Suprapubic skin (tissue), 4 donors: ENCODE measurements at regions not wholly inside any gene's neighbourhood (a gene's known extent, or its start where the extent isn't known, plus 50 kb on each side); places are given as distances from the start of the nearest gene placed in this dataset.

Source experiments
- DNase-seq, 2 donors: peaks; one replicate each; pipeline ENCODE4 v3.0.0-alpha.2; 2019; ENCODE audit warnings: low spot score in 2 of 2
- H3K27ac ChIP-seq: fragments of 200-600 bp; sonication (generic); one replicate; pipeline ENCODE4 v1.5.1; 2019
- H3K27me3 ChIP-seq: fragments of 200-600 bp; sonication (generic); one replicate; pipeline ENCODE4 v1.5.1; 2019
- H3K36me3 ChIP-seq: fragments of 200-600 bp; sonication (generic); one replicate; pipeline ENCODE4 v1.5.1; 2019
- H3K4me1 ChIP-seq: fragments of 200-600 bp; sonication (generic); one replicate; pipeline ENCODE4 v1.5.1; 2019
- H3K4me3 ChIP-seq: fragments of 200-600 bp; sonication (generic); one replicate; pipeline ENCODE4 v1.5.1; 2019; ENCODE audit warnings: mild to moderate bottlenecking
- H3K9me3 ChIP-seq: fragments of 200-600 bp; sonication (generic); one replicate; pipeline ENCODE4 v1.5.1; 2019
- CTCF ChIP-seq, 2 donors: fragments of 200-600 bp in 1 of 2; fragments of 450-650 bp in 1 of 2; sonication (generic) in 1 of 2; IDR thresholded peaks; one replicate each; pipeline ENCODE4 v1.5.1; 2016 to 2019; ENCODE audit warnings: antibody characterized with exemption in 2 of 2, mild to moderate bottlenecking in 1 of 2, moderate library complexity in 1 of 2
- EP300 ChIP-seq: sonication (generic); formaldehyde crosslinking; IDR thresholded peaks from one replicate; pipeline ENCODE4 v1.6.1; 2017; ENCODE audit warnings: antibody characterized with exemption
- POLR2A ChIP-seq, 2 donors: fragments of 450-650 bp; IDR thresholded peaks; one replicate each; pipeline ENCODE4 v1.6.1; 2017; ENCODE audit warnings: antibody characterized with exemption in 2 of 2, mild to moderate bottlenecking in 2 of 2, moderate library complexity in 2 of 2
- POLR2AphosphoS5 ChIP-seq, 3 donors: sonication (generic); formaldehyde crosslinking; IDR thresholded peaks; one replicate each; pipeline ENCODE4 v1.6.1; 2017; ENCODE audit warnings: antibody characterized with exemption in 3 of 3
- WGBS: methylation state at CpG from one replicate; pipeline ENCODE4 v1.1.5; 2018; 5-methylcytosine and 5-hydroxymethylcytosine counted together

- H3K4me1 ChIP-seq = no peaks in the 10 kb centered on the region
- DNase-seq = no peak
- no peaks in the 10 kb centered on the region for H3K27me3 ChIP-seq
- H3K4me3 ChIP-seq = no peak overlapping the region
- no peak for TF ChIP-seq EP300
- no peak for TF ChIP-seq POLR2A (IDR thresholded peaks at IDR 0.05)
- no peak for TF ChIP-seq POLR2AphosphoS5 (IDR thresholded peaks at IDR 0.05)
- TF ChIP-seq CTCF (IDR thresholded peaks at IDR 0.05) = no peak
- H3K9me3 ChIP-seq = no peaks in the 10 kb centered on the region
- H3K27ac ChIP-seq = no peak overlapping the region
- no peaks in the 10 kb centered on the region for H3K36me3 ChIP-seq
- 65% methylated on average over 2 of the region's 2 CpGs for WGBS
Observed at GRCh38 chr10:37436357-37436756, 311.0 kb downstream of the ANKRD30A start.

- no peak overlapping the region for H3K27ac ChIP-seq
- H3K27me3 ChIP-seq = no peaks in the 10 kb centered on the region
- no peak for TF ChIP-seq POLR2A (IDR thresholded peaks at IDR 0.05)
- TF ChIP-seq POLR2AphosphoS5 (IDR thresholded peaks at IDR 0.05) = no peak
- TF ChIP-seq EP300 = no peak
- TF ChIP-seq CTCF (IDR thresholded peaks at IDR 0.05) = no peak
- DNase-seq = no peak
- no peaks in the 10 kb centered on the region for H3K9me3 ChIP-seq
- 47% methylated on average over 2 of the region's 2 CpGs for WGBS
- no peaks in the 10 kb centered on the region for H3K4me1 ChIP-seq
- no peak overlapping the region for H3K4me3 ChIP-seq
- H3K36me3 ChIP-seq = no peaks in the 10 kb centered on the region
Observed at GRCh38 chr10:37434091-37434490, 308.7 kb downstream of the ANKRD30A start.
